Gastrocnemius medialis (tissue), 4 donors: ENCODE measurements at regions not wholly inside any gene's neighbourhood (a gene's known extent, or its start where the extent isn't known, plus 50 kb on each side); places are given as distances from the start of the nearest gene placed in this dataset.

Source experiments
- CTCF ChIP-seq, 5 experiments: fragments of 450-650 bp in 3 of 5; fragments of 200-600 bp in 2 of 5; sonication (generic) in 2 of 5; IDR thresholded peaks in 4 of 5; conservative IDR thresholded peaks in 1 of 5; 1 replicate in 4 of 5; 2 replicates in 1 of 5; pipeline ENCODE4 v1.5.1; 2016 to 2019; ENCODE audit warnings: antibody characterized with exemption in 5 of 5, mild to moderate bottlenecking in 3 of 5, moderate library complexity in 3 of 5
- POLR2A ChIP-seq, 2 donors: fragments of 450-650 bp; IDR thresholded peaks; one replicate each; pipeline ENCODE4 v1.6.1; 2017; ENCODE audit warnings: antibody characterized with exemption in 2 of 2, mild to moderate bottlenecking in 2 of 2, moderate library complexity in 2 of 2

GRCh38 chr4:159543831-159544230, 441.0 kb downstream of the RAPGEF2 start:
- no peak for TF ChIP-seq CTCF (IDR thresholded peaks at IDR 0.05 in 4 of 5, conservative IDR thresholded peaks at IDR 0.05 in 1 of 5)
- TF ChIP-seq POLR2A (IDR thresholded peaks at IDR 0.05), result no peak
